HG03066 (cell line): ENCODE measurements at regions not wholly inside any gene's neighbourhood (a gene's known extent, or its start where the extent isn't known, plus 50 kb on each side); places are given as distances from the start of the nearest gene placed in this dataset.

Experiments used
- ATAC-seq: cut with Tn5 transposase; IDR thresholded peaks from one replicate; pipeline ENCODE4 v1.9.1; 2021; ENCODE audit warnings: low read depth; ENCODE audit not compliant: unreplicated experiment

DNA sequence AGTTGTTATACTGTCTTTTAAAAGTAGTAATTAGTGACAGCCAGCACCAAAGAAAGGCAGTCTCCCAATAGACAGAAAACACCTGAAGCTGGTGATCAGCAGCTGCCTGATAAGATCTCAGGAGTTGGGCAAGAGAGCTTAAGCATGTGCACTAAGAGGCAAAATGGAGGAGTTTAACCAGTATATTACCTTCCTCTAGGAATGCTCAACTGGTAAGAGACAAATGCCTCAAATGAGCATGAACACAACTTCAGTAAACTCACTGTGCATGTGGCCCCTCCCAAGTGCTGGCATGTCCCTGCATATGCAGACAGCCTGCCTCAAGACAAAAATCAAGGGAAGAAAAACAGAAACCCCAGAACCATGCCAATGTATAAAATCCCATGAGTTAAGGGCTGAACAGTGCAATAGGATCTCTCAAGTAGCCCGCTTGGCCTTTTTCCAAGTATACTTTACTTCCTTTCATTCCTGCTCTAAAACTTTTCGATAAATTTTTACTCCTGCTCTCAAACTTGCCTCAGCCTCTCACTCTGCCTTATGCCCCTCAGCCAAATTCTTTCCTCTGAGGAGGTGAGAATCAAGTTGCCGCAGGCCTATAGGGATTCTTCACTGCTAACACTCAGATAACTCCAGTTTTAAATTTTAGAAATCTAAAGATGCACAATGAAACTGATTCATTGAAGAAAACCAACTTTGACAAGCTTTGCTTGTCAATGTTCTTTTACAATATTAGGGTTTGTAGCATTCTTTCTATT is 724.8 kb upstream of the RIOK2 start:
- ATAC-seq: no peak

DNA sequence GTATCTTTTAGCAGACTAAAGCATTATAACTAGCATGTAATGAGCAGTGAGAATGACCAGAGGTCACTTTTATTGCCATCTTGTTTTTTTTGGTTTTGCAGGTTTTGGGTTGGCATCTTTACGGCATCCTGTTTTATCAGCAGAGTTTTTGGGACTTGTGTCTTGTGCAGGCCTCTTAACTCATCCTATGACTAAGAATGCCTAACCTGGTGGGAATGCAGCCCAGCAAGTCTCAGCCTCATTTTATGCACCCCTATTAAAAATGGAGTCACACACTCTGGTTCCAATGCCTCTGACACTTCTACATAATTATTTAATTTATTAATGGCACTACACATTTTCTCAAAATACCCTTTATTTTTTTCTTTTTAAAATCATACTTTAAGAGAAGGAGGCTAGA is 726.5 kb upstream of the RIOK2 start:
- ATAC-seq: no peak

DNA sequence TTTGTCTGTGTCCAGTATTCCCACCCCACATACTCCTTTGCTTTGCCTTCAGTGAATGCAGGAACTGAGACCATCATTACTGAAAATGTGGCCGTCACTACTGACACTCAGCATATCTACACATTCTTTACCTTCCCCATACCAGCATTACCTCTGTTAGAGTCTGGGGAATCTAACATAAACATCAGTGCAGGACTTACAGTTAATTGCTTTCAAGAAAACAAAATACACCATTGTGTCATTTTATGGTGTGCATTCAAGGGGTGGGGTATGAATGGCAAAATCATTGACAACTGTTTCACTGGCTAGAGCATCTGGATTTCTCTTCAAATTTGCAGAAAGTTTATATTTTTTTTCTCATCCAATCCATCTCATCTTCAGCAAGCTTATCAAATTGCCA is 731.4 kb upstream of the RIOK2 start:
- ATAC-seq: no peak

DNA sequence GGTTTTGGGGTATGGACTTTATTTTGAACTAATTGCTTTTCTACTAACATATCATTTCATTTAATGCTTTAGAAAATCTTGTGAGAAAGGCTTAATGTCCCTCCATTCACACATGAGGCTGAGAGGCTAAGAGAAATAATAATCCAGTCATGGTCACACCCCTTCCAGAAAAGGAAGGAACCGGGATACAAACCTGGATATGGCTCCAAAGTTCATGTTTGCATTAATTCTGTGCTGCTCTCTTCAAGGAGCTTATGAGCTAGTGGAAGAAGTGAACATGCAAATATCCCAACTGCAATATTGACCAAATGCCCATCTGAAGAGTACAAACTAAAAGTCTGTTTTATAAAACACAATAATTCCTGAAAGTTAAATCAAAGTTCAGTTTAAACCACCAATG is 732.1 kb upstream of the RIOK2 start:
- ATAC-seq: no peak

DNA sequence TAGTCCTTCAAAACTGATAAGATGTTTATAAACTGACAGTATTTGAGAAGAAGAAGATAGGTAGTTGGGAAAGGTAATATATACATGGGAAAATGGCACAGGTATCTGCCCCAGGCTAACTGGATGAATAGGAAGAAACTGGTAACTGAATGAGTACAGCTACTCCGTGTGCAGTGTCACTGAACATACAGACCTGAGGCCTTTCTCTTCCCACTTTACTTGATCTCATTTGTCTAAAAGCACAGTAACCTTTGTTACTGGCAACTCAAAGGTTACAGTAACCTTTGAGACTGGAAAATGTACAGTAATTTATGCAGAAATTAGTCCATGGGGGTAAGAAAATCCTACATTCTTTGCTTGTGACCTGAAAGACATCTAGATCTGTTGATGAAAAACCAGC is 735.0 kb upstream of the RIOK2 start:
- no peak for ATAC-seq

DNA sequence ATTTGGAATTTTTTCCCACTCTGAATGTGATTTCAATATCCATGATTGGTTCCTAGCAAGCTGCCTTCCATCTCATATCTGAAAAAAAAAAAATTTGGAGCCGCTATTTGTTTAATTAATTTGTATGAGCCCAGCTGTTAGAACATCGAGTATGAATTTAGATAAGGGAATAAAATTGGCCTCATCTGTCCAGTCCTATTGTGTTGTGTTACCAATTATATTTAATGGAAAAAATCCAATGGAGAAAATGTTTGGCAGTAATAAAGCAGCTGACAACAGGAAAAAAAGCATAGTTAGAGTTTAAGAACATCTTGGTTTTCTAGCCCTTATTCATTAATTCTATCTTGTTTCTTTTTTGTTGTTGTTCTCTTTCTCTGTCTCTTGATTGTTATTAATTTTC is 735.6 kb upstream of the RIOK2 start:
- ATAC-seq: no peak

DNA sequence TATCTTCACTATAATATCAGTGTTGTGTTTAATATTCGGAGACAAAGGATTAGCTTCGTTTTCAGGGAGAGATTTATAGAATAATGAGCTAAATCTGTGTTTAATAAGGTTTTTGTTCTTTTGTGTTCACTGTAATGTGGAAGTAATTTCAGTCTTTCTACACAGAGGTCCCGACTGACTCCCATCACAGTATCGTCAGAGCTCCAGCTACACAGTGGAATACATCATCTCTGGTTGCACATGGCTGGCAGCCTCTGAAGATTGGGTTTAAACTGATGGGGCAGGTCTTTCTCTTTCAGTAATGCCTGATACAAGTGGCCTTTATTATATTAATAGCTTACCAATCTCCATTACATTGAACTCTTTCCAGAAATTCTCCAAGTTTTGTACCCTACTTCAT is 736.7 kb upstream of the RIOK2 start:
- ATAC-seq: no peak

DNA sequence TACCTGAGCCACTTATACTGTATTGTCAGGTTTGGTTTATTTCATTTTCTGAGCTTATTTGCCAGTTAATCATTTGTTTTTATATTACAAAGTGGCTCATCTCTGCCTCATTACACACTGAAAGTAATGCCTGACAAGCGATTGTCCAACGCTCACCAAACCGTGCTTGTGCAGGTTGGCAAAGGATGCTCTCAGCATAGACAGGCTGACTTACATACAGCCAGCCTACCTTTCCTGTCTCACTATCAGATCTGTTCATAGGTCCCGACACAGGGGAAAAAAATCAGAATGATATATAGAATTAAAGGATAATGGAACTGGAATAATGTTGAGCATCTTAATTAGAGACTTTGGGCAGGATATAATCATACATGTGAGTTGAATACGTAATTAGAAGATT is 739.7 kb upstream of the RIOK2 start:
- ATAC-seq: no peak

DNA sequence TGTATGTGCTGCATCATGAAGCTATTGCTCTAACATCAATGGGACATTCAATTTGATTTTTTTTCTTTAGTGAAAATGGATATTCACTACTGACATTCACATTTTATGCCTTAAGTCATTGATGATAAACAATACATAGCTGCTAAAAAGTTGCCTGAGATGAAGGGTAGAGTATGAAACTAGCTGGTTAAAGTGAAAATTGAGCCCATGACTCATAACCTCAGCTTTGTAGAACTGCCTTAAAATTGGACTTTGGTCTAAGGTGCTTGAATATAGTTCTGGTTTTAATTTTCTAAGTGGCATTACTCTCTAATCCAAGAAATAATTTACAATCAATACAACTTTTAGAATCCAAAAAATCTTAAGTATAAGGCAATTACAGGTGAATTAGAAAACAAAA is 740.4 kb upstream of the RIOK2 start:
- ATAC-seq: peak; percentile 63

DNA sequence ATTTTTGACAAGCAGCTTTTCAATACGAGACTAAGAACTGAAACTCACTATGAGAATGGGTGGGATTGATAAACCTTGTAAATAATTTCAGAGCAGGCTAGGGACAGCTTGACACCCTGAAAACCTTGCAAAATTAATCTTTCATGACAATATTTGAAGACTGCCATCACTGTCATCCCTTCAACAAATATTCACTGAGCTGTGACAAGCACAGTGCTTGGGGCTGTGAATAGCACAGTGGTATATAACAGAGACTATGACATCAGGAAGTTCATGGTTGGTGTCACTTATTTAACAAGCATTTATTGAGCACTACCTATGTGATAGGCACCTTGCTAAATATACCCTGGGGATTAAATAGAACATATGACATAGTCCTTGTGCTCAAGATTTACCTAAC is 741.0 kb upstream of the RIOK2 start:
- peak; percentile 46 for ATAC-seq

DNA sequence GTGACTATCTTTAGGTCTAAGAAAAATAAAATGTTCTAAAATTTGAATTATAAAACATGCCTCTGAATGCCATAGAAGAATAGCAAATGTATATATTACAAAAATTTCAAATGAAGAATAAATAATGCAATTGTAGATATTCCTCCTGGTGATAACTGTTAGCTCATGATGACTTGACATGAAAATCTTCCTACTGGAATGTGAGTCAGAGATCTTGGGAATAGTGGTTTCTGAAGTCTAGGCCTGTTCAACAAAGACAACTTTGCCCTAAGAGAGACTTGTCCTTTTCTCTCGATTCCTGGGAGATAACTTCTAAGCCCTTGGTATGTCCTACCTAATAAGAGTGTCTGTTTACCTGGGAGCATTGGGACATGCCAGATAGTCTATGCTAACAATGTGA is 746.3 kb upstream of the RIOK2 start:
- no peak for ATAC-seq

DNA sequence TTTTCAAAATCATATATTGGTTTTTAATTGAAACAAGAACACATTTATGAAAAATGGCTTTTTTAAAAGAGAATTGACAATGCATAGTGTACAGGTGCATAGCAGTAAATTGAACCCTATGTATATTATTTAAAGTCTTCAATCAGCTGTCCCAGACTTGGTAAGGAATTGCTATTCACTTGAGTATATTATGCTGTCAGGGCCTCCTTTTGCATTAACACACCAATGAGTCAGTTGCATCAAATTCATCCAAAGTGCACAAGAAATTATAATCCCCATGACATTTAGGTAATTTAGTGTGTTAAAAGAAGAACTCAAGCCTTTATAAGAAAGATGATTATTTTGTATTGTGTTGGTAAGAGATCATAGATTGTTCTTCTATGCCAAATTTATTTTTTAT is 748.8 kb upstream of the RIOK2 start:
- no peak for ATAC-seq

DNA sequence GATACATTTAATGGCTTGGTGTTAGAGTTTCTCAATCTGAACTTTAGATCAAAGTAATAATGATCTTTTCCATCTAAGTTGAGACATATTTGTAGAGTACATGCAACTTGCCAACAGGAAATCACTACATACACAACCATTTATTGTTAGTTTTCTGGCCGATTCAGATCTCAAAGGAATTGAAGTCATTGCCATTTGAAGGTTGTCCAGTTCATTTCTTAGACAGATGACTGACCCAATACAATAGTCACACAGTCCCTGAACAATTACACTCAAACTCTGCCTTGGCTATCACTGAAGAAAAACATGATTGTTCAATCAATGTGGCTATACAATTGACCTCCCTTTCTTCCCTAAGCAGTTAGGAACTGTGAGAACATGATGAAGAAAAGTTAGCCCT is 753.2 kb upstream of the RIOK2 start:
- ATAC-seq: no peak

DNA sequence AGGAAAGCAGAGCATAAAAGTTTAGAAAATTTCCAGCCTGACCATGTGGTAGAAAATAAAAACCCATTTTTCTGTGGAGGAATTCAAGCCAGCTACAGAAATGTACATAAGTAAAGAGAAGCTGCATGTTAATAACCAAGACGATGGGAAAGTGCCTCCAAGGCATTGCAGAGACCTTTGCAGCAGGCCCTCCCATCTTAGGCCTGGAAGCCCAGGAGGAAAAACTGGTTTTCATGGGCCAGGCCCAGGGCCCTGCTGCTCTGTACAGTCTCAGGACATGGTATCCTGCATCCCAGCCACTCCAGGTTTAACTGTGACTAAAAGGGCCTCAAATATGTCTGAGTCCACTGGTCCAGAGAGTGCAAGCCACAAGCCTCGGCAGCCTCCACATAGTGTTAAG is 754.8 kb upstream of the RIOK2 start:
- ATAC-seq: no peak

DNA sequence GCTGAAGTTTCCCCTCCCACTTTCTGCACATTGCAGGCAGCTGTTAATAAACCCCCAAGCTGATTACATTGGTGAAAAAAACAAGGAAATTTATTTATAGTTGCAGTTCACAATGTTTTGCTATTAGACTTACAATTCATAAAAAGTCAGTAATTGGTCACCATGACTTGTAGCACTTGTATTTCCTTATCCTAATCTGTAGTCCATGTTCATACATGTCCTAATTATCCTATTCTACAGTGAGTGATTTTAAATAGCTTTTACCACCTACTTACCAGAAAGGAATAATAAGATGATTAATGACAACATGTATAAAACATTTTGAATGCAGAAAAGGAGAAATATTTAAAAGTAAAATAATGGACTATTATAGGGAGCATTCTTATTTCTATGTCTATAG is 760.0 kb upstream of the RIOK2 start:
- ATAC-seq: no peak

DNA sequence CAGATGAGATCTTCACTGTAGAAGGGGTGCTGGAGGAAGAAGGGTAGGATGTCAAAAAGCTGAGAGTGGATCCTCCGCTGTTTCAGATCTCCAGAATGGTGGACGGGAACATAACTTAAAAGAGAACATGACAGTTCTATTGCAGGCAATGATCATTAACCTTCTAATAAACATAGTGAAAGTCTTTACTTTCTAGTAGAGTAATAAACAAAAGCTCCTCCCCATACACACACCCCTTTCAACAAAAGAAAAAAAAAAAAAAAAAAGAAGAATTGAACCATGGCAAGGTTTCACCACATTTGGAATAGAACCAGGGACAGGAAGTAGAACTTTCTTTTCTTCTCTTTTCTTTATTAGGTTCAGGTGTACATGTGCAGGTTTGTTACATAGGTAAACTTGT is 768.1 kb upstream of the RIOK2 start:
- no peak for ATAC-seq

DNA sequence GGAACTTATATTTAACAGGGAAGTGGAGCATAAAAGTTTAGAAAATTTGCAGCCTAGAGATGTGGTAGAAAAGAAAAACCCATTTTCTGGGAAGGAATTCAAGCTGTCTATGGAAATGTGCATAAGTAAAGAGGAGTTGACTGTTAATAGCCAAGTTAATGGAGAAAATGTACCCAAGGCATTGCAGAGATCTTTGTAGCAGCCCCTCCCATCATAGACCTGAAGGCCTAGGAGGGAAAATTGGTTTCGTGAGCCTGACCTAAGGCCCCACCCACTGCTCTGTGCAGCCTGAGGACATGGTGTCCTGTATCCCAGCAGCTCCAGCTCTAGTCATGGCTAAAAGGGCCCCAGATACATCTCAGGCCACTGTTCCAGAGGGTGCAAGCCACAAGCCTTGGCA is 772.4 kb upstream of the RIOK2 start:
- no peak for ATAC-seq

DNA sequence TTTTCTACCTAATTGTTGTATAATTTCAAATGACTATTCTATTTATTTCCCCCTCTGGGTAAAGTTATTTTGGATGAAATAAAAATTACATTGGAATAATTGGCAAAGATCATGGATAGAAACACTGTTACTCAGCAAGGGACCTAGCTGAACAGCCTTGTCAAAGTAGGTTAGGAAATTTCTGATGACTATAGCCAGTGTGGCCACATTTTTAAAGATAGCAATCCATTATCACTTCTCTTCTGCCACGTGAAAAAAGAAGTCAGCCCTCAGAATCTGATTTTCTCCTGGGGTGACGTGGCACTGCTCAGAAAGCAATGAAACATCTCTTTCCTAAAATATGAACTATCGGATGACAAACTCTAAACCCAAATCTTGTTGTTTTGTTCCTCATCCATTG is 784.2 kb upstream of the RIOK2 start:
- no peak for ATAC-seq

DNA sequence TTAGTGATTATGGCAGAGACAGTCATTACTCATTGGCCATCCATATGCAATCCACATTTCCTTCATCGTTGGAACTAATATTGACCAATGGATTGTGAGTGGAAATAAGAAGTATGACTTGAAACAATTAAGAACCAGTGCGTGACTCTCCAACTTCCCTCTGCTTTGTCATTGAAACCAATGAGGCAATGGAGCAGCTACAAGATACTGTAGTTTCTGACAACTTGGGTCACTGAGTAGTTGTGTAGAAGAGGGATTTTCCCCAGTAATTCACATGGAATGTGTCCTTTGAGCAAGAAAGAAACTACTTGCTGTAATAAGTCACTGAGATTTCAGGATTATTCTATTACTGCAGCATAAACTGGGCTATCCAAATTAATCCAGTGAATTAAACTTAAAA is 785.3 kb upstream of the RIOK2 start:
- no peak for ATAC-seq

DNA sequence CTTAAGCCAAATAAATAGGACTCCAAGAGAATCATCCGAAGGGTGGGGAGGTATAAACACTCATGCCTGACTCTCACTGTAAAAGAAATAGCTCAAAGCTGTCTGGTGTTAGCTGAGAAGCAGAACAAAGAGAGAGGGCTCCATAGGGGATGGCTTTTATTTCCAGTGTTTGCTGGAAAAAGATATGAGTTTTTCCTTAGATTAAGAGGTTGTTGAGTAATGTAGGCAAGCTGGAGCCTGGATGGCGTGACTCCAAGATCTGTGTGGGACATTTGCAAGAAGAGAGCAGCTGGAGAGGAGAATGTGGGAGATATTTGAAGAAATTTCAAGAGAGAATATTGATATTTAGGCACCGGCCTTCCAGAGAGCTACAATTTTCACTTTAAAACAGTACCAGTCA is 793.7 kb upstream of the RGMB start:
- ATAC-seq: no peak

DNA sequence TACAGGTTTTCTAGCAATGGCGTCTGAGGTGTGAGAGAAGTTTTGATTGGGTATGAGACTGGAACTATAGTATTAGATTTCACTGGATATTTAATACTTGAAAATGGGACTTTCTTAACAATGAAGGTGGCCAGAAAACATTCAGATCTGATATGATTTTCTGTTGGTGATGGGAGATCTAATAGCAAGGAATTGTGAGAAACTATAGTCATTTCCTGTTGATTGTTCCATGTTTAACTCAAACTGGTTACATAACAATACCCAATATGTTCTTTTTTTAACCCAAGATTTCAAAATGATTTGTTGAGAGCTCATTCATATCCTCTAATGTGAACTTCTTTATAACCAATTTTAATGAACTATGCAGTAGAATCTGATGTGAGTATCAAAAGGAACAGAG is 793.2 kb upstream of the RGMB start:
- ATAC-seq: no peak

DNA sequence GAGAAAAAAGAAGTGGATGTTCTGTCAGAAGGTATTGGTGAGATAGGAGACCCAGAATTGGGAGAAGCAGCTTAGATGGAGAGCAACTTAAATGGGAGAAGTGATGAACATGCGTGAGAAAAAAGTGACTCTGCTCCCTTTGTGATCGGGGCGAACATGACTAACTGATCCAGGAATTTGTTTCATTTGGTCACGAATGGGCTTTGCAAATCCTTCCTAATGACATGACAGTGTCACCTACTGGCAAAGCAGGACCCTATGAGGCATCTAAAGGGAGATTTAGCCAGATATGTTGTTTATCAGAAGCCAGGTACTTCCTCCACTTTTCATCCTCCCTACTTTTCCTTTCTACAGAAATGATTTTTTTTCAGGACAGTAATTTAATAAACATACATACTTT is 787.4 kb upstream of the RGMB start:
- no peak for ATAC-seq

DNA sequence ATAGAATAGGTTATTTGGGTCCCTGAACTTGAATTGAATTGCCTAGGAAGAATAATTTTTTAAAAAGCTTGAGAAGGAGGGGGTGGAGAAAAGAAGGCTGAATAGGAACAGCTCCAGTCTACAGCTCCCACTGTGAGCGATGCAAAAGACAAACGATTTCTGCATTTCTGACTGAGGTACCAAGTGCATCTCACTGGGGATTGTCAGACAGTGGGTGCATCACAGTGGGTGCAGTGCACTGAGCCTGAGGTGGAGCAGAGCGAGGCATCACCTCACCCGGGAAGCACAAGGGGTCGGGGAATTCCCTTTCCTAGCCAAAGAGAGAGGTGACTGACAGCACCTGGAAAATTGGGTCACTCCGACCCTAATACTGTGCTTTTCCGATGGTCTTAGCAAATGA is 782.2 kb upstream of the RGMB start:
- no peak for ATAC-seq
